NCI-H128 (cell line): ENCODE measurements at regions not wholly inside any gene's neighbourhood (a gene's known extent, or its start where the extent isn't known, plus 50 kb on each side); places are given as distances from the start of the nearest gene placed in this dataset.
"Not testable (repeated sequence)": the region's sequence is repeated elsewhere in the genome, so short reads cannot be mapped to it uniquely, and the experiment has no call there.

Source experiments
- DNase-seq: peaks from one replicate; lab custom pipeline; 2025; ENCODE audit not compliant: unreplicated experiment; lab: John Stamatoyannopoulos, UW

DNA sequence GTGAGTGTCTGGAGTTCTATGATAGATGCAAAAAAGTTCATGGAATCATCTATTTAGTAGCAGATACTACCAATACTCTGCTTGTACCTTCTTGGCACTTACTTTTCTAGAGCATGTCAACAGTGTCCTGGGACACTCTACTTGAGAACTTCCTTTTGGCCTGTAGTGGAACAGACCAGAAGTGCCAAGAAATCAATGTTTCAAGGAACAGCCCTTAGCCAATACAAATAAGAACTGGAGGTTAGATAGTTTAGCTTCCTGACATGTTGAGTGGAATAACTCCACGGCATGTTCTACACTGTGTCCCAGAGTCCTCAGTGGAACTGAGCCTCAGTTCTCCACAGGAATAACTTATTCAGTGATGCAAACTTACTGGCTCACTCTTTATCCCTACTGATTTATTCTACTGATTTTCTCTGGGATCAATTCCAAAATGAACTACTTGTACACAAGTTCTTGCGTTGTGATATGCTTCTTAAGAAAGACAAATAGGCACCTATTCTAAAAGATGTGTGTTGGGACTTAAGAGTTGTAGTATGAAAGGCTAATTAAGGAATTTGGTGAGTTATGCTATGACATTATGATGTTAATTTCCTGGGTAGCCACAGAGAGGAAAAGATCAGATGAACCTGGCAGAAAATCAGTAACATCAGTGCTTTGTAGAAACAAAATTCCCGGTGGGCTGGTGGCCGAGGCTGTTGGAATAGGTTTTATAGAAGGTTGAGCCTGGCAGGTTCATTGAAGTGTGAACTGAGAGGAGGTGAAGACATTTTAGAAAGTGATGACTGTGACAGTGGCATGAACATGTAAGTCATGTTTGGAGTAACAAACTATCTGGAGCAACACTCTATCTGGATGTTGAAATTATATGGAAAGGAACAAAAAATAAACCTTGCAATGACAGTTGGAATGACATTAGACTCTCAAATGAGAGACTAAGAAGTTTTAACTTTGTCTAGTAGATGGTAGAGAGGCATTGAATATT is 101.8 kb upstream of the RBMS3 start:
- DNase-seq: no peak

DNA sequence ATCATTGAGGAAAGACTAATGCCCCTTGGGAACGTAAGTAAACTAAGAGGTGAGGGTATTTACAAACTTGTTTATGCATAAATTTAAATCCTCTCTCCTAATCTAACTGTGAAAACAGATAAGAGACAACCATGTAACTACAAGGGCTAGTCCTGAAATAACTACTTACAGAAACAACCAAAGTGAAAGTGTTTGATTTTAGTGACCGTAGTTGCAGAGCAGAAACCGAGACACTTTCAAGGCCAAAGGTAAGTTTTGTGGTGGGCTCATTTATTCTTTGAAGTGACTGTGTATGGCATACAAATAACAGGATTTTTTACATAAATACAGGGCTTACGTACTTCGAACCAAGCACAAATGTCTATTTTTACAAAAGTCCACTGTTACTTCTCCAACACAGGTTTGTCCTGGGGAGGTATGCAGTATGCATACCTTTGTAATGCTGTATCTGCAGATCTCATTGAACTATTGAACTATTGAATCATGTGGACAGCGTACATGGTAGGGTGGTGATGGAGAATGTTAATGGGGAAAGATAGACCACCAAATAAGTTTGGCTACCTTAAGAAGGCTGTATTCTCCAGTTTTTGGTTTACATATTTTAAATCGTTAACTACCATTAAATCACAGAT is 99.6 kb upstream of the RBMS3 start:
- no peak for DNase-seq

DNA sequence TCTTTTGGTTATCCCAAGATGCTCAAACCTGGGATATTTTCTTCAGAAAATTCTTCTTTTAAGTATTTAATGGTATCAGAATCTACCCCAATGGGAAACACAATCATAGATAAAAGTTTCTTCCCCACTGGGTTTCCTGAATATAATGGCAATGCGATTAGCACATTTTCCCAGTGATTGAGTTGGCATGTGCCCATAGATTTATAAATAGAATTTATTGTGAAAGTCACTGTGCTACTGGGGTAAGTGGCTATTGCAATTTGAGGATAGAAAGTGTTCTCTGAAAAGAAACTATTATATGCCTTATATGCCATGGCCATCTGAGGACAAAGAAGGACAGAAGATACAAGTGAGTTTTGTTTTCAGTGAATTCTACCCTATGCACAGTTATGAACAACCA is 99.0 kb upstream of the RBMS3 start:
- no peak for DNase-seq

DNA sequence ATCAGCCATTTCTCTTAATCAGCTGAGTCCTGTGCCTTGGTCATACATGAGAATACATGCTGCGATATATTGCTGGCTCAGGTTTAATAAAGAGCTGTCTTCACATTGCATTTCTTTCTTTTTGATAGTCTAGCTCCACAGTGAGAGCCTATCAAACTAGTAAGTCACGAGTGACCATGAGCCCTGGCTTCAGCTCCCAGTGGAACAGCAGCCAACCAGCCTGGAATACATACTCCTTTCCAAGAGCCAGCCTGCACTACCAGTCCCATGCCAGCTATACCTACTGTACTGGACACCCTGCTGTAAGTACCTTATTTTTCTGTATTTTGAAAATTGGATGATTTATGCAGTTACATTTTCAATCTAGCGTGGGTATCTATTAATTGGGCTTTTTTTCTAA is 98.0 kb upstream of the RBMS3 start:
- not testable (repeated sequence) for DNase-seq

DNA sequence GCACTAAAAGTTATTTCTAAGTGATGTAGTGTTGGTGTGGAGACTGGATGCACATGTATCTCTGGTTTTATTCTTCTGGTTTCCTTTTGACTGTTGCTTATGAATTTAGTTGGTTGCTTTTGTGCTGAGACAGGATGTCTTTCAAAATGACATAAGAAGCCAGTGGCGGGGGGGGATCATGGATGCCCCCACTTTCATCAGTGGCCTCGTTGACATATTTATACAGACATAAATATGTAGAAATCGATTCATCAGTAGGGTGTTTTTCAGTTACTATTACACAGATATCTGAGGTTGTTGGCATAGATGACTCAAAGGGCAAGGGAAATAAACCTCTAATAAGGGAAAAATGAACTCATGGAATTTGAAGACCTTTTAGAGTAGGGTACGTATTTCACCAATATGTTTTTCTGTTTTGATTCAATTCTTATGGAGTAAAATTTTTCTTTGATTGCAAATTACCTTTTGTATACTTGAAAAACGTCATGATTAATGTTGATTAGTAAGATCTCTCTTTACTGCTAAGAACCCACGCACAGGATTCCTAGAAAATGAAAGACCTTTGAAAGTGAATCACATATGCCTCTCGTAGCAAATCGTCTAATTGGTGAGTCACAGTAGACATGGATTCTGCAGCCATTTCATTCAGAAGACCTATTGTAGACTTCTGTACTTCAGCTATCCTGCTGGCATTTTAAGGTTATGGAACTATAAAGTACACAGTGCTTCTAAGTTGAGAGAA is 97.4 kb upstream of the RBMS3 start:
- DNase-seq: no peak

DNA sequence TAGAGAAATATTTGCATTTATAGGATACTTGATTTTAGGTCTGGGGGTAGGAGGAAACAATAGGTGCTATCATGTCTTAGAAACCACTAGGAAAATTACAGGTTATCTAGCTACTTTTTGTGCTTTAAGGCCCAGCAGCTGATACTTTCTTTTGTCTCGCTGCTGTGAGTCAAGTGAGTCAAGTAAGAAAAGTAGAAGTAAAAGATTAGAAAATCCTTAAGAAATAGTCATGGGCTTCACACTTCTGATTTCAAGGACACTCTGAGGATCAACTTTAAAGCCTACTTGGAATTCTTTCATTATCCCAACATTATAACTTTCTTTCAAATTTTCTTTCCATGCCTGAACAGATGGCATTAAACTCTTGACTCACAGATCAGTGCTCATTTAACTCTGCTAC is 95.2 kb upstream of the RBMS3 start:
- no peak for DNase-seq

DNA sequence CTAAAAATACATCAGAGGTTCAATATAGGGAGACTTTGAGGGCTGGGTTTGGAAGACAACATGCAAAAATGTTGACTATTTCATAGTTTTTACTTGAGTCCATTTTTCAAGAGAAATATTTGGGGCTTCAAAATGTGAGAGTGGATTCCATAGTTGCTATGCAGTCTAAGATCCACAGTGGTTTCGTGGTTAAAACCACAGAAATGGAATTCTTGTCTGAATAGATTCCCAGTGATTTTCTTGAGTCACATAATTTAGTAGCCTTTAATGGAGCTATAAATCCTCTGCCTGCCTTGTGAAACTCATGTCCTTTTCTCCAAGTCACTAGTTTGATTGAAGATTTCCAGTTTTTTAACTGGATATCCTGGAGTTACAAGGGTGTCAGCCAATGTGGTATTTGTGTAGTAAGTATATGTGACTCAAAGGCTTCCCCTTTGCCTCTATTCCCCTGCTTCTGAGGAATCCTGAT is 94.7 kb upstream of the RBMS3 start:
- DNase-seq: no peak

DNA sequence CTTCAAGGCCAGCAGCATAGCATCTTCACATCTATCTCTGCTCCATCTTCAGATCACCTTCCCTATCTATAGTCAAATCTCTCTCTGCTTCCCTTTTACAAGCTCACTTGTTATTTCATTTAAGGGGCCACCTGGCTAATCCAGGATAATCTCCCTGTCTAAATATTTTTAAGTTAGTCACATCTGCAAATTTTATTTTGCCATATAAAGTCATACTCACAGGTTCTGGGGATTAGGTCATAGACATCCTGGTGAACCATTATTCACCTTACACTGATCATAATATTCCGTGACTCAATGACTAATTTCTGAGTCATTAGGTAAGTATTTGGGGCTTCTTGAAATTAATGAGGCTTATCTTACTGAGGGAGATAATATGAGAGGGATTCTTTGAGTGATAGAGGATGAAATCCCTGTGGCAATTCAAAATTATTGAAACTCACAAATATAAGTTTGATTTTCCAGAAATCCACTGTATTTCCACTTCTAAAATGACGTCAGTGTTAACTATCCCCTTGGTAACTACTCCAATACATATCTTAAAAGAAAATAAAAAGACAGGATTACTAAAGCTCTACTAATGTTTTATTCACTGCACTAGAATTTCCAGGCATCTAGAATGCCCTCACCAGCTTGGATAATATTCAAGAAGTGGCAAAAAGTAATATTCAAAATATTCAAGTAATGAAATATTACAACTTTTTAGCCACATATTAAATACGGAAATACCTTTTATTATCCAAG is 93.7 kb upstream of the RBMS3 start:
- no peak for DNase-seq

DNA sequence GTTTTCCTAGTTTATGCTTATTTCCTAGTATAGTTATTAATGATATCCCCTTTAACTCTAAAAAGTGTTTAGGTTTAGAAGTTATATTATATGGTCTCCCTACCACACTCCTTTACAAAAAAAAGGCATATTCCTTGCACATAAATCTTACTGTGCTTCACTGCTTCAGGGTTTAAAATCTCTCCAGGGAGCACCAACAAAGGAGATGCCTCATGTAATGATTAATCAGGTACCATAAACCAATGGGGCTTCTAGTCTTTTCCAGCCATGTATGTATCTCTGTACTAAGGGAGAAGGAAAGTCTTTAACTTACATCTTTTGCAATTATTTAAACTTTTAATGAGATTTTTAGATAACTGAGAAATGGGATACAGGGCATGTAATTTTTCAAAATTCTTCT is 91.5 kb upstream of the RBMS3 start:
- no peak for DNase-seq

DNA sequence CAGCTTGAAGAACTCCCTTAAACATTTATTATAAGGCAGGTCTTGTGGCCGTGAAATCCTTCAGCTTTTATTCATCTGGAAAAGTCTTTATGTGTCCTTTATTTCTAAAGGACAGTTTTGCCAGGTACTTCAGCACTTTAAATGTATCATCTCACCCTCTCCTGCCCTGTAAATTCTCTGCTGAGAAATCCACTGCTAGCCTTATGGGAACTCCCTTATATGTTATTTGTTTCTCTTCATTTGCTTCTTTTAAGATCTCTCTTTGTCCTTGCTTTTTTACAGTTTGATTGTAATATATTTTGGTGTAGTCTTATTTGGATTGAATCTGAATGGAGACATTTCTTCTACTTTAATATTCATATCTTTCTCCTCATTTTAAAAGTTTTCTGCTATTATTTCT is 86.7 kb upstream of the RBMS3 start:
- DNase-seq: no peak

DNA sequence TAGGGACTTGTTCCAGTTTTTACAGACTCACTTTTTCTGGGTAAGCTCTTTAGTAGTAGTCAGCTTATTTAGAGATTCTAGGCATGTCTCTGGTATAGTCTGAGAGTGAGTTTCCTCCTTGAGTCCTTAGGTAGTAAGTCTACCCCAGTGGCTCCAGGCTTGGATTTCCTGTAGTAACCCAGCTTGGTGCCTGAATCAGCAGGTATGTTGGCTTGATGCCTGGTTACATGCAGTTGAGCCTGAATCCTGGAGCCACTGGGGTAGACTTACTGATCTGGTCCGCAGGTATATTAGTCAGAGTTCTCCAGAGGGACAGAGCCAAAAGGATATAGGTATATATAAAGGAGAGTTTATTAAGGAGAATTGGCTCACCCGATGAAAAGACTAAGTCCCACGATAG is 85.8 kb upstream of the RBMS3 start:
- no peak for DNase-seq

DNA sequence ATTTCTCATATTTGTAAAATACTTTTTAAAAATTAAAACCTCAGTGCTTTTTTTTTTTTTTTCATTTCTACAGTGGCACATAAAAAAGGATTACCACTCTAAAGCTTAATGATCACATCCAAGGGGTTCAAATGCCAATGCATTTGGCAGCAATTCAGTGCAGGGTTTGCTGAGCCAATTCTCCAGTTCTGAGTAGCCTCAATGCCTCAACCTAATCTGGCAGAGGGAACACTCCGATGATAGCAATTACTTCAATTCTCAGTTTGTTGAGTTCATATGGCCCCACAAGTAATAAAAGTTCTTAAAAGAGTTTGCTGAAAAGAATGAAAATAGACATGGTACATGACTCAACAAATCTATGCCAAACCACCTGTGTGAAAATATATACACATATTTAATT is 79.3 kb upstream of the RBMS3 start:
- DNase-seq: no peak

DNA sequence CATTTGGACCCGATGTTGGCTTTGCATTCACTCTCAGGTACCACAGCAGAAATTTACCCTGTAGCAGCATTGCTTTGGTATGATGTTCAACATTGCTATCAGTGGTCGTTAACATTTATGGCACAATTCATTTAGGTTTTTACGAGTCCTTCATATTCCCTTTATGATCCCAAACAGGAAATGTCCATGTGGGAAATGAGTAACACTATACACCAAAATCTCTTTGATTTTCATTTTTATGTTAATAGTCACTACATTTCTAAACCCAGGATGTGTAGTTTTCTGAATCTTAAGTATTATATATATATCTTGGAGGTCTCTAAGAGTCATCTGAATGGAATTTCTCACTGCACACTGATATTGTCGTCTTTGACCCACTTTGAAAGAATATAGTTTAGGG is 78.5 kb upstream of the RBMS3 start:
- no peak for DNase-seq

DNA sequence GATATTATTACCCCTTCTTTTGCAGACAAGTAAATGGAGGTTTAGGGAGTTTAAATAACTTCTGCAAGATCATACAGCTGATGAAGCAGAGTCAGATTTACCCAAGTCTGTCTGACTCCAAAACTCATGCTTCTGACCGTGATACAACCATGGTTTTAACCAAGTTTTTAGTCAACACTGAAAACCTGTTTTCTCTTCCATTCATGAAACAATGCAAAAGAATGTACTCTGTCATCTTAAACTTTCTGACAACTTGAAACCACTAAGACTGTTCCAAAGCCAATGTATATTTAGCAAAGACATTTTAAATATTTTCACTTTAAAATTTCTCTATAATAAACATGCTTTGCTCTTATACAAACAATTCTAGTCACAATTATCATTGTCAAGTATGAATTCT is 77.0 kb upstream of the RBMS3 start:
- no peak for DNase-seq

DNA sequence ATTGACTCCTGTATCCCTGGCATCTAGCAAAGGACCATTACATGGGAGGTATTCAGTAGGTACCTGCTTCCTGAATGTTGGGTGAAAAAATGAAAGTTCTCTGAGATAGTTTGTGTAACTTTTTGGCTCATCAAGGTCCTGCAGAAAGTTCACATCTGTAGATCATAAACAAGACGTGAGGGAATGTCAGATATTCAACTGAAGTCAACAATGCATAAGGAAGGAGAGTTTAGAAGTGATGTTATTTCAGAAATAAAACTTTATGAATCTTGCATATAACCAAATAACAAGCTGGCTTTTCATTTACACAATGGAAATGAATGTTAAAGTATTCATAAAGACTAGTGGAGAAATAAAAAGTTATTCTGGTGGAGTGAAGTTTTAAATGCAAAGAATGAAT is 73.4 kb upstream of the RBMS3 start:
- no peak for DNase-seq

DNA sequence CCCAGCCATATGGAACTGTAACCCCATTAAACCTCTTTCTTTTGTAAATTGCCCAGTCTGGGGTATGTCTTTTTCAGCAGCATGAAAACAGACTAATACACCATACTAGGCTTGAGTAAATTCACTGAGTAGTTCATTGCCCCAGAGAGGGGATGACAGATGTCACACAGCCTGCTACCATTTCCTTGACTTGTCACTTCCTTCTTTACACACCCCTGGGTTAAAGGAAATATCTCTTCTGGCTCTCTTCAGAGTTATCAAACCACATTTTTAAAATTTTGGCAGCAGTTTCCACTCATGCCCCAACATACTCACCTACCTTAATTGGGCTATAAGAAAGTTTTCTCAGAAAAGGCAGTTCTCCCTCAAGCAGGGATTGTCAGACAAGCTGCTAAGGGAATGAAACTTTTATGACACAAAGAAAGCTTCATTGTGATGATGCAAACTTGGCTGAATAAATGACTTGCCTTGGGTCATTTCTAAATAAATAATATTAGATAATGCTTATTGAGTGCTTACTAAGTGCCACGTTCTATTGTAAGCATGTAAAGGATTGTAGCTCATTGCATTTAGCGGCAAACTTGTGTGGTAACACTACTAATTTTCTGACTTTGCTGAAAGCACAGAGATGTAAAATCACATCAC is 68.0 kb upstream of the RBMS3 start:
- DNase-seq: no peak

DNA sequence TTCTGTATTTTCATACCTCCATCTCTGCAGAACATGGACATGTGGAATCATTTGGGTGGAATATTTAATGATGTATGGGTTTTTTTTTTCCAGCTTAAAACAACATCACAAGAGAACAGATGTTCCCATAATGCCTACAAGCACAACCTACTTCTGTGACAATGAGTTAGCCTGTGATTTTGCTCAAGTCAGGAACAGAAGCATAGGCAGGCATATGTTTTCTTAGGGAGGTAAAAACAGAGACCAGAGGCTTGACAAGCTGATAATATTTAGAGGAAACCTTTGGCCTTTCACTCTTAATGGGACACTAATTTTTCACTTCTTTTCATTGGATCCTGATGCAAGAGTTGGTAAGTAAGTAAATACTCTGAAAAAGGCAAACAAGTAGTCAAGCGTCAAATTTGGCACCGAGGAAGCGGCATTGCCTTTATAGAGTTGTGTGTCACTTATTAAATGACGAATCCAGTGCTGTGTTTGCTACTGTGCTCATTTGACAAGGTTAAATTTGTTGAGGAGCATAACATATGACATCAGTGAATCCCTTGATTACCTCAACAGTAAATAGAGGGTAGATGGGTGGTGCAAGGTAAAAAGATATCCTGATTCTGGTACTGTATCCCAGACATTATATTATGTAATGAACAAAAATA is 66.7 kb upstream of the RBMS3 start:
- no peak for DNase-seq

DNA sequence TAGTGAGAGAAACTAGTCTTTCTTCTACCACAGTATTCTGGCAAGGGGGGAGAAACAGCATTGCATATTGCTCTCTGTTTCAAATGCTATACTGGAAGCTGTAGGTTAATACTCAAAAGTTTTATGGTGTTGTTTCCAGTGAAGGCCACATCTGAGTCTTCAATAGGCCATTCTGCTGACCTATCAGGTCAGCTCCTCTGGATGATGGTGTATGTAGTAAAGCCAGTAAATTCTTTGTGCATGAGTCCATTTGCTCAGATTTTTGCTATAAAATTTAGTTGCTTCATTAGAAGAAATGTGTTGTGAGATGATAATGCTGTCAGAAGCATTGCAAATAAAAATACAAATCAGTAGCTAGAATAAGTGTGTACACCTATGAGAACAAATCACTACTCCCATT is 64.9 kb upstream of the RBMS3 start:
- DNase-seq: no peak

DNA sequence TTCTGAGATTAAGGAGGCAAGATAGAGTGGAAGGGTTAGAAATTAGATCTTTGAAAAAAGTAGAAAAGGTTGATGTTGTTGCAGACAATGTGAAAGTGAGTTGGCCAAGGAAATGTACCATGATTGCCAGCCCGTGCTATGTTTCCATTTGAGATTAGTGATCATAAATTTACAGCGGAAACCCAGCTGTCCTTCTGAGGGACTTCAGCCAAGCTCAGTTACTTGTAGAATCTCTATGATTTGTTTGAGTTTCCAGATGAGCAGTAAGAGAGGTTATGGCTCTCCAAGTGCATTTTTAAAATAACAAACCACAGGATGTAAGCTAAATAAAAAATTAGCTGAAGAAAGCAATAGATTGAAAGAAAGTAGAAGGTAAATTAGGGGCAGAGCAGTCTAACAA is 54.2 kb upstream of the RBMS3 start:
- DNase-seq: no peak

DNA sequence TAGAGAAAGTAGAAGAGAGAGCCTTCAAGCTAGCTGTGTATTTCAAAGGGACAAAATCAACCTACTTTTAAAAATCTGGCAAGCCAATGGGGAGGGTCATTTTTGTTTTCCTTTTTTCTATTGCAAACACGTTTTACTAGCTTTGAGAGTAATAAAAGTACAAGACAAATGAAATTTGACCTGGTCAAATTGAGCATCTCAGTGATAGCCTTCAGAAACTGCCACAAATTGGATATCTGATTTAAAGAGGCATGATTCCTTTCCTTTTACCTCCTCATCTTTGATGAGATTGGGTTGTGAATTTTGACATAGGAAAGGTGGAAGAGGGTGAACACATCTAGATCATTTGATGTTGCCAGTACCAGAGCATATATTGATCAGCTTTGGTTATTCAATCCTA is 53.6 kb upstream of the RBMS3 start:
- no peak for DNase-seq
